ENCODE measurements at regions not wholly inside any gene's neighbourhood (a gene's known extent, or its start where the extent isn't known, plus 50 kb on each side); places are given as distances from the start of the nearest gene placed in this dataset.
"Not testable (repeated sequence)": the region's sequence is repeated elsewhere in the genome, so short reads cannot be mapped to it uniquely, and the experiment has no call there.

DNA sequence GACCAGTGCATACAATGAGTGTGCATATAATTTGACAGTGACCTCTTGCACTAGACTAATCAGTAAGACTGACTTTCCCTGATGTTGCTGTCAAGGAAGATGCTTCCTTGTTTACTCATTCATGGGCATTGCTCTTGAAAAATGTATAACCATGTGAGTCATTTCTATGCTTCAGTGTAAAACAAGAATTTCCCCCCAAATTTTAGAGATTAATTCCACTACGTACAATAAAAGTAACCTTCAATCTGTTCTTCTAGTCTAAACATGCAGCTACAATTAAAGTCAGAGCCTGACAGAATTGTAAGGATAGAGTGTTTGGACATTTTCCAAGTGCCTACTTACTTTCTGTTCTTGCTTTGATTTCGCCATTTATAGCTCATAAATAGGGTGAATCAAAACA lies 935.7 kb downstream of the RAPGEF2 start:
- DNase-seq (ENCODE audit: low spot score), result peak; percentile 67

DNA sequence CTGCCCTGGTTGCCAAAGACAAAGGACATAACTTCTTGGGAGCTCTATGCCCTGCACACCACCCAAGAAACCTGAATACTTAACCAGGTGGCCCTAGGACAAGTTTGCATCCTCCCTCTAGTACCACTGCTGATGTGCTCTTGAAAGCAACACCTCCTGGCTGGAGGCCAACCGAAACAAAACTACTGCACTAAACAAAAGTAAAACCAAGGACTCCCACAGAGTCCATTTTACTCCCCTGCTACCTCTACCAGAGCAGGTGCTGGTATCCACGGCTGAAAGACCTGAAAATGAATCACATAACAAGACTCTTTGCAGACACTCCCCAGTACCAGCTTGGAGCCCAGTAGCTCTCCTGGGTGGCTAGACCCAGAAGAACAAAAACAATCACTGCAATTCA lies 941.8 kb downstream of the RAPGEF2 start:
- DNase-seq (ENCODE audit: low spot score), result no peak

DNA sequence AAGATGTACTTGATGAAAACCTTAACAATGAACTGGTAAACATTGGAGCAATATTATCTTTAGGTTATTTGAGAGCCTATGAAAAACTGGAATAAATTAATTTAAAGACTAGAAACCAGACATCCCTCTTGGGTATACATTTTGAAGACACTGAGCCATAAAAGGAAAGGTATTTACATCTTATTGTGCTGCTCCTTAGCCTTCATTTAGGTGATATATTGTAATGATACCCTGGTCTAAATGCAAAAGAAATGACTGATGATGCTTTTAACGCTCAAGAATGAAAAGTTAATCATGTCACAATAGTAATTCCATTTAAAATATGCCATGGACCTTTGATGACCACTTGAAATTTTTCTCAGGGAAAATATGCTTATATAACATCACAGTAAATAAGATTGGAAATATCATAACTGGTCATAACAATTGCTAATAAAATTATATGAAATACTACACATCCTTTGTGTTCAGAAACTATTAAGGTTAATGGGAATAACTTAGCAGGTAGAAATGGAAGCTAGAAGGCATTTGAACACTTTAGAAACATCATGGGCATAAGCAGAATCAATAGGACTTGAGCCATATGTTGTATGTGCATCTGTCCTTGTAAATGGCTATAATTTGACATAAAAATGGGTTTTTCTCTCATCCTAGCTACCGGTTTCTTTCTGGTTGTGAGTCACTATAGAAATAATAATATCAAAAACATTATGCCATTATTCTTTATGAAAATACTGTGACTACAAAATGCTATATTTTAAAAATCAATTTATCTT lies 979.7 kb downstream of the RAPGEF2 start:
- no peak for DNase-seq (ENCODE audit: low spot score)

DNA sequence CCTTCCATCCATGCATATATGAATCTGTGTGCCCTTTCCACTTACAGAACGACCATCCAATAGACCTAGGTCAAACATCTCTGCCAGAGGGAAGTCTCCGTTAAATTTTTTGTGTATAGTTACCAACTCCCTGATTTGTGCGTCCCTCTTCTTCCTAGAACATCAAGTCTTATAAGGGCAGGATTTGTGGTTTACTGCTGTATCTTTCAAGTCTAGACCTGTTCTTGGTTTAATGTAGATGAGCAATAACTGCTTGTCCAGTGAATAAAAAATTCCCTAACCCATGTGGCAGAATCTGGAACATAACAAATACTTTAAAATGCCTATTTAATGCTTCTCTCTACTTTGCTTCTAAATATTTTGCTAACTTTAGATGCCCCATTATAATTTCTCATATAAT lies 988.8 kb downstream of the RAPGEF2 start:
- no peak for DNase-seq (ENCODE audit: low spot score)

DNA sequence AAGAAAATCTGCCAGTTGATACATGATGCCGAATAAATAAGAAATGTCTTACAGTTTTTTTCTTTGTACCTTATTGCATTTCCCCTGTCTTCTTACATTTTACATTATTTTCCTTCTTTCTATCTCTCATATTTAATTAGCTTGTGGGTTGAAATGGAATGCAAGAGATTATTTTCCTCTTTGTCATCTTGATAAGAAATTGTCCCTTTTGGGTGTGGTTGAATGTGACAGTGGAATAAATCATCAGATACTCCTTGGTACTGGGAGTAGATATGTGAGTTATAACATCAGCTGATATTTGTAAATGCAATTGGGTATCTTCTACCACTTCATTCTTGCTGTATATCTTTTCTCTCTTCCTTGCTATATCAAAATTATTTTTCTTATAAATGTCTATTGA lies 997.4 kb downstream of the RAPGEF2 start:
- no peak for DNase-seq (ENCODE audit: low spot score)

DNA sequence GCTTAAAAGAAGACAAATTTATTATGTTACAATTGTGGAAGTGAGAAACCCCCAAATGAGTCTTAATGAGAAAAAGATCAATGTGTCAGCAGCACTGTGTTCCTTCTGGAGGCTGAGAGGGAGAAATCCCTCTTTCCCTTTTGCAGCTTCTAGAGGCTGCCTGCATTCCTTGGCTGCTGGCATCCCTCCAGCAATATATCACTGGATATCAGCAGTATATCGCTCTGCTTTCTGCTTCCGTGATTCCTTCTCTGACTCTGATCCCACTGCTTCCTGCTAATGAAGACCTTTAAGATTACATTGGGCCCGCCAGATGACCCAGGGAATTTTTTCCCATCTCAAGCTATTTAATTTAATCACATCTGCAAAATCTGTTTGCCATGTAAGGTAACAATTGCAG lies 1008.0 kb downstream of the RAPGEF2 start:
- DNase-seq (ENCODE audit: low spot score), result no peak

DNA sequence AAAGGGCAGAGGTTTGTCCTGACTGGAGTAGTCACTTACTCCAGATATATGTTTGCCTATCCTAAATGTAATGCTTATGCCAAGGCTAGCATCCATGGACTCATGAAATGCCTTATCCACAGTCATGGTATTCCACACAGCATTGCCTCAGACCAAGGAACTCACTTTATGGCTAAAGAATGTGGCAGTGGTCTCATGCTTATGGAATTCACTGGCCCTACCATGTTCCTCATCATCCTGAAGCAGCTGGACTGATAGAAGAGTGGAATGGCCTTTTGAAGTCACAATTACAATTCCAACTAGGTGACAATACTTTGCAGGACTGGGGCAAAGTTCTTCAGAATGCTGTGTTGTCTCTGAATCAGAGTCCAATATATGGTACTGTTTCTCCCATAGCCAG lies 1014.8 kb downstream of the RAPGEF2 start:
- DNase-seq (ENCODE audit: low spot score), result no peak

DNA sequence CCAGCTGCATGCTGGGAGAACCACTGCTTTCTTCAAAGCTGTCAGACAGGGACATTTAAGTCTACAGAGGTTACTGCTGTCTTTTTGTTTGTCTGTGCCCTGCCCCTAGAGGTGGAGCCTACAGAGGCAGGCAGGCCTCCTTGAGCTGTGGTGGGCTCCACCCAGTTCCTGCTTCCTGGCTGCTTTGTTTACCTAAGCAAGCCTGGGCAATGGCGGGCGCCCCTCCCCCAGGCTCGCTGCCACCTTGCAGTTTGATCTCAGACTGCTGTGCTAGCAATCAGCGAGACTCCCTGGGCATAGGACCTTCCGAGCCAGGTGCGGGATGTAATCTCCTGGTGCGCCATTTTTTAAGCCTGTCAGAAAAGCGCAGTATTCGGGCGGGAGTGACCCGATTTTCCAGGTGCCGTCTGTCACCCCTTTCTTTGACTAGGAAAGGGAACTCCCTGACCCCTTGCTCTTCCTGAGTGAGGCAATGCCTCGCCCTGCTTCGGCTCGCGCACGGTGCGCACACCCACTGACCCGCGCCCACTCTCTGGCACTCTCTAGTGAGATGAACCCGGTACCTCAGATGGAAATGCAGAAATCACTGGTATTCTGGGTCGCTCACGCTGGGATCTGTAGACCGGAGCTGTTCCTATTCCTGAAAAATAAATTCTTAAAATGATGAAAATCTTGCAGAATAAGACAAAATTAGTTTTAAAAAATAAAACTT lies 1022.9 kb downstream of the RAPGEF2 start:
- not testable (repeated sequence) for DNase-seq (ENCODE audit: low spot score)

DNA sequence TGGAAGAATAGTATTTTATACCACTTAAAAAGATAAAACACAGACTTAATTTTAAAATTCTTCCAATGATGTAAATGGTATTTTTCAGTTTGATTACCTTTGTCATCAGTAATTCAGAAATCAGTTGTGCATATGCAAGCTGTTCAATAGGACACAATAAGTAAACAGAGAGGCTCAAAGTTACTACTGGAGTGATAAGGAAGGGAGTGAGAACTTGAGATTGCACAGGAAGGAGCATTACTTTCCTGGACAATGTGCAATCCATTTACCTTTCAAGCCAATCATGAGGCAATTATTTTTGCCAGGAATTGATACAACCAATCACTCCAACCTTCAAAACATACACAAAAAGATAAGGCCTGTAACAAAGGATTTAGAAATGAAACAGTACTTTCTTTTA lies 1024.3 kb downstream of the RAPGEF2 start:
- DNase-seq (ENCODE audit: low spot score), result no peak

DNA sequence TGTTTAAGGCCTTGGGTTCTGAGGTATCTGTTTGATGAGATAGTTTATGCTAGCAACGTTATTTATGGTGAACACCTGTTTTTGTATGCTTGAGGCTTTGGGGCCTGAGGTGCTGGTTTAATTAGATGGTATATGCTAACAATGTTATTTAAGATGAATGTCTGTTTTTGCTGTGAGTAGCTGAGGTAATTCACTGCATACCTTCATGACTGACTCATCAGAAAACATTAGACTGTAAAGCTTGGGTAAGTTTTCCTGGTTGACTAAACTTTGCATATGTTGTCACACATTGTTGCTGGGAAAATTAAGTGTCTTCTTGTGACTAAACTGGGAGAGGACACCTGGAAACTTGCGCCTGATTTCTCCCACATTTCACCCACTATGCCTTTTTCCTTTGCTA lies 1026.6 kb downstream of the RAPGEF2 start:
- DNase-seq (ENCODE audit: low spot score), result peak; percentile 29

DNA sequence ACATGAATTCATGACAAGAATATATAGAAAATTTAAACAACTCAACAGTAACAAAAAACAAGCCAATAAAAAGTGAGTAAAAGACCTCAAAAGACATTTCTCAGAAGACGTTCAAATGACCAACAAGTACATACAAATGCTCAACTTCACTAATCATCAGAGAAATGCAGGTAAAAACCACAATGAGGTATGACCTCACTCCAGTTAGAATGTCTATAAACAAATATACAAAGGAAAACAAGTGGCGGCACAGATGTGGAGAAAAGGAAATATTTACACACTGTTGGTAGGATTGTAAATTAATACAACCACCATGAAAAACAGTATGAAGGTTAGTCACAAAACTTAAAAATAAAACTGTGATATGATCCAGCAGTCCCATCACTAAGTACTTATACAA lies 1033.1 kb downstream of the RAPGEF2 start:
- no peak for DNase-seq (ENCODE audit: low spot score)

DNA sequence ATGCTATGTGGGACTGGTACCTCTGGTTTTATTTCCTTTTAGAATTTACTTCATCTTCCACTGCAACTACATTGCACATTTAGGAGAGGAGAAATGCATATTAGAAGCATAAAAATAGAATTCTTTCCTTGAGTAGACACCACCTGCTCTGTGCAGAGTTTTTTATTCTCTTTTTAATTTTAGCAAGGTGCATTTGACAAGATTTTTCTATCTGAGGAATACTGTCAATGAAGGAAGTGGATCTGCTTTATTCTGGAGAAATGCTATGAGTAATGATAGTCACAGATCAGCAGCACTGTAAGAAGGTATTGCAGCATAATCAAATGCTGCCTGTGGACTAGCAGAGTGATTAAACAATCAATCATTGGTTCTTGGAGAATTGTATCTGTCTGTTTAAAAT lies 1038.3 kb downstream of the RAPGEF2 start:
- DNase-seq (ENCODE audit: low spot score), result no peak

DNA sequence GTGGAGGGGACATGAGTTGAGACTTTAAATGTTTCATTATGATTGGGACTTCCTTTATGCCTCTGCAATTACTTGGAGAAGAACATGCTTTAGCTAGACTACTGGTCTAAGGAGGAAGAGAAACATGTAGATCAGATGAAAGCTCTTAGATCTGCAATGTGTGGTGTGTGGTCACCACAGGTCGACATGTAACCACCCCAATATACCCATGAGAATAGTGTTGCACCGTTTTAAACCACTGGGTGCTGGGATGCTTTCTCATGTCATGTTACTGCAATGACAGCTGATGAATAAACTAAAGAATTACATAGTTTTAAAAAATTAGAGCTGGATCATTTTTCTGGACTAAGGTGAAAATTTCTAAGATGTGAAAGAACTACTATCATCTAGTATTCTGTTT lies 1039.7 kb downstream of the RAPGEF2 start:
- no peak for DNase-seq (ENCODE audit: low spot score)

DNA sequence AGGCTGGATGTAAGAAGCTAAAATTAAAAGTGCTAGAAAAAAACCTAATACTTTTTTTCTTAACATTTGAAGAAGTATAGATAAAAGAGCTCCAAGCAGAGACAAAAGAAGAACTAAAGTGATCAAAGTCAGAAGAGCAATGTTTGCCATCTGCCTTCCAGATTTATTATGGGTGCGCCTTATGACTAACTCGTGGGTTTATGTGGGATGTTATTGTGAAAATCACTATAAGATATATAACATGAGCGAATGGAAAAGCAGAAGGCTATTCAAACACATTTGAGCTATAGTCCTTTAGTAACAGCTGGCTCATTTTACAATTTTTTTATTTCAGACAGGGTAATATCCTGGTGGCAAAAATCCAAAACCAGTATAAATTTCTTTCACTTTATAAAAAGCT lies 1040.7 kb downstream of the RAPGEF2 start:
- DNase-seq (ENCODE audit: low spot score), result peak; percentile 84

DNA sequence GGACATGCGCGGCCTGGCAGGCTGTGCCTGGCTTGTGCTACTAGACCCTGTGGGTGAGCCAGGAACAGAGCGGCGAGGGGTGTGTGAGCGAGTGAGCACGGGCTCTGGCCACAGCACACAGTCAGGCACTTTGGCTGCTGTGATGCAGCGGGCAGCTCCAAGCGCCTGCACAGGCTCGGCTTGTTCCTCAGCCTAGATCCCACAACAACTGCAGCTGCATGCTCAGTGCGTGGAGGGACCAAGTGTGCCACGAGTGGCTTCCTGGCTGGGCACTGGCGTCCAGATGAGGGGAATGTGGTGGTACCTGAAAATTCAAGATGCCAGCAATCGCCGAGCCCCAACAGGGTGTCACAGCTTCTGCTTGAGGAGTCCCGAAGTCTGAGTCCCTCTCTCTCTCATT lies 1056.6 kb downstream of the RAPGEF2 start:
- DNase-seq (ENCODE audit: low spot score), result no peak

DNA sequence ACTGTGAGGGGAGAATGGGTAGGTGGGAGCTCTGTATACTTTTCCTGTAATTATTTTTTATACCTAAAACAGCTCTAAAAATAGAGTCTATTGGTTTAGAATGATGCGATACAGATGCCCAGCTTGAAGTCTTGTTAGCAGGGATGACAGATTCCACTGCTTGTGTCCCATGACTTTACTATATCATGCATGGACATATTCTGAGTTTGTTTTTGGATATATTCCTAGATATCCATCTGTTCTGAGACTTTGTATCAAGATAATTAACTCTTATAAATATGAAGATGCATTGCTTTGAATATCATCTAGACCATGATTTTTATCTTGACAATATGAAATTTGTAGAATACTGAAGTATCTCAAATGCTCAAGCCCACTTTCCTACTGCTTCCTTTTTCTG lies 1058.1 kb downstream of the RAPGEF2 start:
- DNase-seq (ENCODE audit: low spot score), result no peak

DNA sequence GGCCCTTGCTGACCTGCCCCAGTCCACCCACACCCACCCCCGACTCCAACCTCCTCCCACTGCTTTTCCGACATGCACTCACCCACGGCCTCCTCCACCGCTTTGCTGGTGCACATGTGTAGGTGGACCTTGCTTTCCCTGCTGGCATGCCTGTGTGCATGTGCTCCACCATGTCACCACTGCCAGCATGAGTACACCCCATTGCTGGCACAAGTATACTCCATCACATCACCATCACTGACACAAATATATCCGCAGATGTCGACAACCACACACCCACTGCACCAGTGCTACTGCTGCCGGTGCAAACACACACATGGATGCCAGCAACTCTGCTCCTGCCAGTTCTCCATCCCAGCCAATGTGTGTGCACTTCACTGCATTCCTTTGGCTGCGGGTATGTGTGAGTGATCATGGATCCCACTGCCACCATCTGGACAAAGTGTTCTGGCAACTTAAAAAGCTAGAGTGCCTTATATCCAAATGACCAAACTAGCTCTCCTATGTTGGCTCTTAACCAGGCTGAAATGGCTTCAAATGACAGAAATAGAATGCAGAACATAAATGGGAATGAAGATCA lies 1072.3 kb downstream of the RAPGEF2 start:
- DNase-seq (ENCODE audit: low spot score), result no peak

DNA sequence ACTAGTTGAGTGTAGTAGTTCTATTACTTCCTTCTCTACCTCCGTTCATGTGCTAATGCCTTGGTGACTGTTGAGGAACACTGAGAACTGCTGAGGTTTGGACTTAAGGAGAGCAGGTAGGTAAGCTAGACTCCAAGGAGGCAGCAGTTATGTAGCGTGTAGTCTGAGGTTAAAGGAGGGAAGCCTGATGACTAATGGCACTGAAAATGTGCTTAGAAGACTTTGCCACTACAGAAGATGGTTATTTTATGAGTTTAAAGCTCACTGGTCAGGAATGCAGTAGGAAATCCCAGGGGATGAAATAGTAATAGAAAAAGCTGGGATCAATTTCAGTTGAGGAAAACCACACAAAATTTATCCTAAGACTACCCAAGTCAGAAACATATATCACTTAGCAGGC lies 1077.3 kb downstream of the RAPGEF2 start:
- peak; percentile 56 for DNase-seq (ENCODE audit: low spot score)

DNA sequence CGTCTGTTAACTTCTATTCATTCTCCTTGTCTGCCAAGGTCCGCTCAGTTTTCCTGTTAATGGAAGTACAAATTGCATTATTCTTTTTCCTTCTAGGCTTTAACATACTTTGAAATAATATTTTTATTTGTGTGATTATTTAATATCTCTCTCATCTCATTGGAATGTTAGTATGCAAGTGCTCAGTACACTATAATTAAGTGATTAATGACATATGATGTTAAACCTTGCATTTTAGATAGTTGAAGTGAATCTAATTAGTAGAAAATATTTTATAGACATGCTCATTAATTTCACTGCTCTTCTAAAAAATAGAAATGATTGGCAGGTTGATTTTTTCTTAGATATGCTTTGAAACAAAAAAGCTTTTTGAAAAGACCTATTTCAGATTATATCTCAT lies 1079.8 kb downstream of the RAPGEF2 start:
- DNase-seq (ENCODE audit: low spot score), result no peak

DNA sequence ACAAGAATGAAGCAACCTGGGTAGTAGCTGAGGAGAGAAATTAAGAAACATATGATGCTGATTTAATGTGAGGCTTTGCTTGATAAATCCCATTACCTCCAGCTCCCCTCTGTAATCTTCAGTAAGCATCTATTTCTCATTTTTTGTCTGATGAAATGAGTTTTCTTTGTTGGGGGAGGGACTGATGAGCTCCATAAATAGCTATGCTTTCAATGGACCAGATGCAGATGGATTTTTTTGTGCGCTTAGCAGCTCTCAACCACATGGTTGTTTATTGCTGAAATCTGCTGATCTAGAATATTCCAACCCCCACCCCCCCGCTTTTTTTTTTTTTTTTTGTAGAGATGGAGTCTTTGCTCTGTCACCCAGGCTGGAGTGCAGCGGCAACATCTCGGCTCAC lies 1082.0 kb downstream of the RAPGEF2 start:
- no peak for DNase-seq (ENCODE audit: low spot score)

DNA sequence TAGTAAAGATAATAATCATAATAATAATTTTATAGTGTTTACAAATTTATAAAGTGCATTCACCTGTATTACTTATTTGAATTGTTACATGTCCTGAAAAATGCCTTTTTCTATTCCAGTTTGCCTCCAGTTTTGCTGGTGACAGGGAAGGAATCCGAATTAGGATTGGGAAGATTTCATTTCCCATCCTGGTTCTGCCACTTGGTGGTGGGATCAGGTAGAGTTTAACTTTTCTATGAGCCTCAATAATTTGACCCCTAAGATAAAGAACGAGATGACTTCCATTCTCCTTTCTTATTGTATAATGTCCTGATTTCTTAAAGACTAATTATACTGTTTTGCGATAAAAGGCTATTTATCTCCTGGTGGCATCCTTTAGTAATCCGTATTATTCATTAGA lies 1090.9 kb downstream of the RAPGEF2 start:
- no peak for DNase-seq (ENCODE audit: low spot score)

DNA sequence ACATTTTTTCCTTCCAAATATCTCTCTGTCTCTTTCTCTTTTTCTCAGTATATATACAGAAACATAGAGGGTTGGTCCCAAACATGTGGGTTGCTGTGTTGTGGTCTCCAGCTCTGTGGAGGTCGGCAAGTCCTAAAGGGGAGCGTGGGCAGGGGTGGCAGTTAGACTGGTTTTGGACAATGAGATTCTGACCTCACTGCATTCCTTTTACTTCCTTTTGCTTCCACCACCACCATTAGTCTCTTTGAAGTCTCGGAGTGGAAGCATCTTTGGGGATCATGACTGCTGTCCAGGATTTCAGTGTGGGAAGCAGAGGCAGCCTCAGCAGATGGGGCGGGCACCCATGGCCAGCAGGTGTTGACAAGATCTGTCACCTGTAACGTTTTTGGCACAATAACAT lies 1091.8 kb downstream of the RAPGEF2 start:
- DNase-seq (ENCODE audit: low spot score), result no peak

DNA sequence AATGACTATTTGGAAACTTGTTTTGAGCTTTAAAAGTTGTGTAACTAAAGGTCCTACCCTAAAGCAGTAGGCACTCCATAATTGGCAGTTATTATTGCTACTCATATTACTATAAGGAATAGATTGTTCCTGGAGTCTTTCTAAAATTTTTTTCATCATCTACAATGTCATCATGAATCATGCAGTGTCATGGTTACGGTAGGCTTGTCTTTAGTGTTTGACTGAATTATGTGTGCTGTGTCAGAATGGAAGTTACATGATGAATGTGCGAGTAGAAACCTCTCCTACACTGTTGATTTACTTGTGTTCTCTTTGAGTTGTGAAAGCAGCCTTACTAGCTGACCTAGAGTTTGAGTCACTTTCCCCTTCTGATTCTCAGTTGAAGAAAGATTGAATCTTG lies 1099.9 kb downstream of the RAPGEF2 start:
- peak; percentile 75 for DNase-seq (ENCODE audit: low spot score)
